Sigmoid colon (tissue), 4 donors: ENCODE measurements at regions not wholly inside any gene's neighbourhood (a gene's known extent, or its start where the extent isn't known, plus 50 kb on each side); places are given as distances from the start of the nearest gene placed in this dataset.

ENCODE experiments used
- EP300 ChIP-seq, 4 donors: sonication (generic); formaldehyde crosslinking; IDR thresholded peaks; one replicate each; pipeline ENCODE4 v1.6.1; 2017; ENCODE audit warnings: antibody characterized with exemption in 4 of 4
- POLR2A ChIP-seq, 2 donors: fragments of 450-650 bp; IDR thresholded peaks; one replicate each; pipeline ENCODE4 v1.6.1; 2016; ENCODE audit warnings: antibody characterized with exemption in 2 of 2, mild to moderate bottlenecking in 2 of 2, moderate library complexity in 2 of 2
- POLR2AphosphoS5 ChIP-seq, 4 donors: sonication (generic); formaldehyde crosslinking; IDR thresholded peaks; one replicate each; pipeline ENCODE4 v1.6.1; 2017; ENCODE audit warnings: antibody characterized with exemption in 4 of 4
- TF ChIP-seq, protein P1 (sequence below), 4 experiments: fragments of 450-650 bp in 3 of 4; fragments of 200-600 bp in 1 of 4; IDR thresholded peaks; one replicate each; pipeline ENCODE4 v1.5.1; 2016 to 2019; ENCODE audit warnings: antibody characterized with exemption in 4 of 4, mild to moderate bottlenecking in 3 of 4, moderate library complexity in 2 of 4

DNA sequence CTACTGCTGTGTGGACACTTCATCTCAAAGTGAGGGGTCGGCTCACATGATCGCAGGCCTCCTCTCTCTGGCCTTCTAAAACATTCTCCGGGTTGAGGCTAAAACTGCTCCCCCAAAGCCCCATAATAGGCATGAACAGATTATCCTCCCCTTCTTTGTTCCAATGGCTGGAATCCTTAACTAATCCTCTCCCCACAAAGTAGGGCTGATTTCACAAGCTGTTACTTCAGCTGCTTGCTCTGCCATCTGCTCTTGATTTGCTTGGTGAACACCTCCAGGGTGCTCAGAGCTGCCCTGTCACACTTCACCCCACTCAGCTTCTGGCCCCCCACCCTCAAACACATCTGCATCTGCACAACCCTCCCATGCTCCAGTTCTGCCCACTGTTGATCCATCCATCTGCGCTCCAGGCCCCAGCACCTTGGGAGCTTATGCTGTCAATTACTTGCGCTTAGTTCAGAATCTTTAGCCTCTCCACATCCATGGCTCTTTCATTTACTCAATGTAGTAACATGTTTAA is 173.1 kb upstream of the API5 start:
- TF ChIP-seq POLR2AphosphoS5 (IDR thresholded peaks at IDR 0.05) (no peak), POLR2A (IDR thresholded peaks at IDR 0.05) (no peak), EP300 (IDR thresholded peaks at IDR 0.05) (no peak)
- TF ChIP-seq, protein P1, sequence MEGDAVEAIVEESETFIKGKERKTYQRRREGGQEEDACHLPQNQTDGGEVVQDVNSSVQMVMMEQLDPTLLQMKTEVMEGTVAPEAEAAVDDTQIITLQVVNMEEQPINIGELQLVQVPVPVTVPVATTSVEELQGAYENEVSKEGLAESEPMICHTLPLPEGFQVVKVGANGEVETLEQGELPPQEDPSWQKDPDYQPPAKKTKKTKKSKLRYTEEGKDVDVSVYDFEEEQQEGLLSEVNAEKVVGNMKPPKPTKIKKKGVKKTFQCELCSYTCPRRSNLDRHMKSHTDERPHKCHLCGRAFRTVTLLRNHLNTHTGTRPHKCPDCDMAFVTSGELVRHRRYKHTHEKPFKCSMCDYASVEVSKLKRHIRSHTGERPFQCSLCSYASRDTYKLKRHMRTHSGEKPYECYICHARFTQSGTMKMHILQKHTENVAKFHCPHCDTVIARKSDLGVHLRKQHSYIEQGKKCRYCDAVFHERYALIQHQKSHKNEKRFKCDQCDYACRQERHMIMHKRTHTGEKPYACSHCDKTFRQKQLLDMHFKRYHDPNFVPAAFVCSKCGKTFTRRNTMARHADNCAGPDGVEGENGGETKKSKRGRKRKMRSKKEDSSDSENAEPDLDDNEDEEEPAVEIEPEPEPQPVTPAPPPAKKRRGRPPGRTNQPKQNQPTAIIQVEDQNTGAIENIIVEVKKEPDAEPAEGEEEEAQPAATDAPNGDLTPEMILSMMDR (IDR thresholded peaks at IDR 0.05): no peak
